Stimulated activated CD8-positive, alpha-beta memory T cell treated with anti-CD3 and anti-CD28 coated beads, Interleukin-15, amount 100 ng/mL, for 48 hours (primary cell): ENCODE measurements at regions not wholly inside any gene's neighbourhood (a gene's known extent, or its start where the extent isn't known, plus 50 kb on each side); places are given as distances from the start of the nearest gene placed in this dataset.

Experiments used
- DNase-seq, 2 donors: peaks; one replicate each; pipeline ENCODE4 v3.0.0-alpha.2; 2020; ENCODE audit warnings: low read depth in 2 of 2

DNA sequence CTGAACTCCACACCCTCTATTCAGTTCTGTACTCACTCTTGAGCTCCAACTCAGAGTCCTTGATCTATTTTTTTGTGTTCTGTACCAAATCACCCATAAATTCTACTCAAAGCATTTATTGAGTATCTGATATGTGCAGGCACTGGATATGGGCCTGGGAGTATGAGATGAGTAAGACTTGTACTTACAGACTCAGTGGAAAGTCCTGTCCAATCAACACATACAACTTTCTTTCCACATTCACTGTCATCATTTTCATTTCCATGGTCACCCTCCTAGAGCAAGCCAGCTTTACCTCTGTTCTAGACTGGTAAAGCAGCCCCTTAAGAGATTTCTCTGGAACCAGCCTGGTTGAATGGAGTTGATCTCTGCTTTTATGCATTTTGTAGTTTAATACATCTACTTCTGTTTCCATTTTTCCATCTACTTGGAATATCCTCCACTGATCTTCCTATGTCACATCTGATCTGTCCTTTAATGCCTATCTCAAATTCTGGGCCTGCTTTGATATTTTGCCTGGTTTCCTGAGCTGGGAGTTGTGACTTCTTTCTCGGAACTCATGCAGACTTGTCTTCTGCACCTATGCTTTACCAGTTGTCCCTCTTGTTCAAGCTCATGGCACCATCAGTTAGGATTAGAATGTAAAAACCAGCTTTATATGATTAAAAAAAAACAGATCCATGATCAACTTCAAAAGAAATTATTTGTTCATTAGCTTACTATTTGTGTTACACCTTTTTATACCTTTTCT, 96.9 kb upstream of the GLS start:
- no peak for DNase-seq

DNA sequence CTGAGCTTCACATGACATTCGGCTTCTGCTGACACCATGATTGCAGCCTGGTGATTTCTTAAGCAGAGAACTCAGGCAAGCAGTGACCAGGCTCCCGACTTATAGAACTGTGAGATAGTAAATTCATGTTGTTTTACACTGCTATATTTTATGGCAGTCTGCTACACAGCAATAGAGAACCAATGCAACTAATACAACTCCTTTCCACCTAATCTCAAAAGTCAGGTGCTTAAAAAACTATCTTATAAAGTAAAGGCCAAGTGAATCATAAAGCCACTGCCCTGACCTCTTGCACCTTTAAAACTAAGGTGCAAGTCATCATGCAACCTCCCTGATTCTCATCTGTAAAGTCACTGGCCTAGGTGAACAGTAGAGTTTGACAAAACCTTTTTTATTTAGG, 95.3 kb upstream of the GLS start:
- DNase-seq: no peak

DNA sequence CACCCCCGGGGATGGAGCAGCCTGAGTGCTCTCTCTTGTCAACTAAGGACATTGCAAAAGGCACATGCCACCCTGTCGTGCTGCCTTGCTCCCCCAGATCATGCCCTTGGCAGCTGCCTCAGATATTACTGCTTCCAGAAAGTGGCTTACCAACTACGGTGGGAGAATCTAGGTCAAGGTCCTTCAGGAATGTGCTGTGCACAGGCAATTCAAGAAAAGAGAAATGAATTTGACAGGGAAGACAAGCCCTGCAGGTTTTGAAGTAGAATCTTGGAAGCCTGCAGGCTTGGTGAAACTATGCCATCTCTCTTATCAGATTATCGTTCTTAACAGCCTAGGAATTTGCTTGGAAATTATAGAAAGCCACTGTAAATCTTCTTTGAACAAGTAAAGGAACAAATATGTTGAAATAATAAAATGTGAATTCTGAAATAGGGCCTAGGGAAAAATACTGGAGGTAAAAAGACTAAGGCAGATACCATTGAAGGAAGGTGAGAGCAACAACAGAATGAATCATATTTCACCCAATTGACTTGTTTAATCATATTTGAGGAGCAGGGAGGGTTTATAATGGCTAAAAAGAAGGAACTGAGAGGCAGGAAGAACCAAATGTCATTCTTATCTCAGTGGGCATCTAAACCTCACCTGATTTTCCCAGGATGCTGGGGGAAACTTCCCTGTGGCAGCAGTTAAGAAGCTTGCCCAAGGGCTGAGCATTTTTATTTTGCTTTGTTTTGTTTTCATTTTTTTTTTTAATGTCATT, 94.0 kb upstream of the GLS start:
- no peak for DNase-seq

DNA sequence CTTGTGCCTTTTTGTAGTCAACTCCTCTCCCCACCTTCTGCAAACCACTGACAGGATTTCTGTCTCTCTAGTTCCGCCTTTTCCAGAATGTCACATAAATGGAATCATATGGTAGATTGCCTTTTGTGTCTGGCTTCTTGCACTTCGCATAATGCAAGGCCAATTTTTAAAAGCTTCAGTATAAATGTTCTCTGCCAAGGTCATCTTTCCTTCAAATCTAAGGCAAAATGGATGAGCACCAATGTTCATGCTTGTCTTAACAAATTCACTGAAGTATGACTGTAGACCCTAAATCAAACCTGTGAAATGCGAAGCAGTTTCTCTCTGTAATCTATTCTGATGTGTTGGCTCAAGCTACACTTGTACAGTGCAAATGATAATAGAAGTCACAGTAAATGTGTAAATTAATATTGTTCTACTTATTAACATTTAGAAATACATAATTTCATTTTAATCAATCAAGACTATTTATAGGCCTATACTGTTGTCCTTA, 92.8 kb upstream of the GLS start:
- DNase-seq: no peak

DNA sequence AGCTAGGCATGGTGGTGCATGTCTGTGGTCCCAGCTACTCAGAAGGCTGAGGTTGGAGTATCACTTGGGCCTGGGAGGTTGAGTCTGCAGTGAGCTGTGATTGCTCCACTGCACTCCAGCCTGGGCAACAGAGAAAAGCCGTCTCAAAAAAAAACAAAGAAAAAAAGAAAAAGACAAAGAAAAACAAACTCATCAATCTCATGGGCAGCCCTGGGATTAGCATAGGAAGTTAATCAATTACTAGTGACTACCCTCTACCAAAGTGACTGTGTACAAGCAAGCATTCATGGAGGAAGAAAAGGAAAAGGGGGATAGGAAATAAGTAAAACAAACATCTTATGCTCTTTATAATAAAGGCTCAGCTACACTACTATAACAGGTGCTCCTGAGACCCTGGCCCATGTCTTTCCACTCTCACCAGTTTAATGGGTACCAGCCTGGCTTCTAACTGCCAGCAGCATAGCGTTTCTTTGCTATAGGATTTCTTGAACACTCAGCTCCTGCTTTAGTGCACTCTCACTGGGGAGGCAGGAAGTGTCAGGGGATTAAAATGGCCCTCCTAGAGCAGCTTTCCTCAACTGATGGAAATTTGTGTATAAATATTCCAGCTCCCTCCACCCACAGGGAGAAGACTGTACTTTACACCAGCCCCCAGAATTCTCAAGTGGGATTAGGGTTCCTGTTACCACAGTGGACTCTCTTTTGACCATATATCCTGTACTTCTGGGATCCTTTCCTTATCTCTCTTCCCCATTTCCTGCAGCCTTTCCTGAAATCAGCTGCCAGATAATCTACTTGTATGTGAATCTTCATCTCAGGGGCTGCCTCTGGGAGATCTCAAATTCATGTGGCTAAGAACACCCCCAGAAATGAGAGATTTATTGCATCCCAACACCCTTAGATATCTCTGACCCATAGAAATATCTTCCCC, 91.3 kb upstream of the GLS start:
- DNase-seq: no peak

DNA sequence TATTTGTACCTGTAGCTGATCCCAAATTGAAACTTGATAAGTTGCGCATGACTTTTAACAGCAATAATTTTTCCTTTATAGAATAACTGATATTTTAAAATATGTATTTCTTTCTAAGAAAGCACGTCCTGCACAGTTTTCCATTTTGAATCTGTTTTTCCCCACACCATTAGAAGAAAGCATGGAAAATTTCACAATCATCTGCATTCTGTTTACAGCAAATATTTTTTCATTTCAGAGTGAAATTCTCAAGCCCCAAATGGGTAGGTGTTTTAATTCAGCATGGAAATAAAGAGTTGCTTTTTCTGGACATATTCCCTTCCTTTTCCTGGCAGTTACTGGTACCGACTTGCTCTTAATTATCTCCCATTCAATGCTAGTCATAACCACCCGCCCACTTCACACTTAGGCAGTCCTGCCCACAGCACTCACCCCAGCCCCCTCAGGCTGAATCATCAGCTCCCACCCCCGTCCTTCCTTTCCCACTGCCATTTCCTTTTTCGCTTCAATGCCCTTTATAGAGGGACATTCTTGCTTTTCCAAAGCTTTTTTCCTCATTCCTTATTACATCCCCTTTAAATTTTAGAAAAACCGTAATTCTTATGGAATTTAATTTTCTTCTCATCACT, 89.2 kb upstream of the GLS start:
- peak; percentile 47 to 53 for DNase-seq

DNA sequence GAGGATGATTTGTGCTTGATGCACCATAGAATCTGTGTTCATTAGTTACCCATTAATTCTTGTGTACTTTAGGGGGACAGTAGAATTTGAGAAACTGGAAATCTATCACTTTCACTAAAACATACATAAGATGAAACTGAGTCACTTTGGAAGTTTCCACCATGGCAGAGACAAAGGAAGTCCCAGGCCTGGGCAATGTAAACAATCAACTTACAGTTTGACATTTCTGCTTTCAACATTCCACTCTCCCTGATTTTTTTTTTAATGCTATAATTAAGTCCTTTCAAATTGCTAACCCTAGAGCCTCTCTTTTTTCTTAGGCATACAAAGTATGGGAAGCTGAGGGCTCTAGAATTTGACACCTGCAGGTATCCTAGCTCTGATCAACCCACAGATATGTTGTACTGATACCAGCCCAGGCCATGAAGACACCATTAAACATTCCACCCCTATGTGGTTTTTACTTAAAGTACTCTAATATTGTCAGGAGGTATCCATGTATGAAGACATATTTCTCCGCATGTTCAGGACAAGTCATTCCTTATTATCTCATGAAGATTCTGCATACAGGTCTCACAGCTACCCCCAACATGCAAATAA, 88.5 kb upstream of the GLS start:
- no peak for DNase-seq

DNA sequence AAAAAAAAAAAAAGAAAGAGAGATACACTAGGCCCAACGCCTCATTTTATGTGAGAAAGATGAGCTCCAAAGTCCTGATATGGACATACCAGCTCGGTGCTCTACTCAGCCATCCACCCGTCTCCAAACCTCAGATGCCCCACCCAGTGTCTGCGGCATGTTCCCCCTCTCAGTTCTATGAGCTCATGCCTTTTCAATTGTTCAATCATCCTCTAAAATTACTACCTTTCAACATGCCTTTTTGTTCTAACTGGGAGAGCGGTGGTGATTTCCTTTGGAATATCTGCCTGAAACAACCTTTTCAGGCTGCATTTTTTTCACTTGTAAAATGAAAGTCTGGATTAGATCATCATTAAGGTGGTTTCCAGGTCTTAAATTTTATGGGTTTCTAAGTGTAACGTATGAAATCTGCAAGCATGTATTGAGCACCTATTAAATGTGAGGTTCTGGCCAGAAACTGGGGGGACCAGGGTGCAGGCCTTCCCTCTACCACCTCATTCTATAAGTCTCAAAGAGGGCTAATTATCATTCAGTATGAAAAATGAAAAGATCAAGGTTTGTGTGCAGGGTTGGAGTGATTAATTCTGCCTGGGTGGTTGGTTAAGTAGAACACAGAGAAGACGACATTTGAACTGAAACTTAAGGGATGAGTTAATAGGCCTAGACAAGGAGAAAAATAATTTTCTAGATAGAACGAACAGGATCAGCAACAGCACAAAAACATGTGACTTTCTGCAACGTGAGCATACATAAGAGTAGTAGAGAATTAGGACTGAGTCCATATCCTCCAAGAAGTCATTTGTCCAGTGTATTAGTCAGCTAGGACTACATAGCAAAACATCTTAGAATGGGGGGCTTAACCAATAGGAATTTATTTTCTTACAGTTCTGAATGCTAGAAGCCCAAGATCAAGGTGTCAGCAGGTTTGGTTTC, 87.4 kb upstream of the GLS start:
- DNase-seq: peak in 1 of 2 donors; percentile 20

DNA sequence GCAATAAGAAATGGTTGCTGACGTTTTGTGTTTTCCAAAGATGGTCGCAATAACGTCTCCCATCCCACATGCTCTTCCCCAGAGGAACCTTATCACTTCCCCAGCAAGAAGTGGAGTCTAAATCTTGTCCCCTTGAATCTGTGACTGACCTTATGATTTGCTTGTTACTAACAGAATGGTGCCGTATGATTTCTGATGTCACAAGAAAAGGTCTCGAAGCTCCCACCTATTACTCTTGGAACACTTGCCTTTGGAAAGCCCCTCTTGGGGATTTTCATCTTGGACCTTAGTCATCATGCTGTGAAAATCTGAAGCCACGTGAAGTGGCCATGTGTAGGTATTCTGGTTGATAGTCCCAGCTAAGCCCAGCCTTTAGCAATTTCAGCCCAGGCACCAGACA, 86.2 kb upstream of the GLS start:
- DNase-seq: peak in 1 of 2 donors; percentile 7

DNA sequence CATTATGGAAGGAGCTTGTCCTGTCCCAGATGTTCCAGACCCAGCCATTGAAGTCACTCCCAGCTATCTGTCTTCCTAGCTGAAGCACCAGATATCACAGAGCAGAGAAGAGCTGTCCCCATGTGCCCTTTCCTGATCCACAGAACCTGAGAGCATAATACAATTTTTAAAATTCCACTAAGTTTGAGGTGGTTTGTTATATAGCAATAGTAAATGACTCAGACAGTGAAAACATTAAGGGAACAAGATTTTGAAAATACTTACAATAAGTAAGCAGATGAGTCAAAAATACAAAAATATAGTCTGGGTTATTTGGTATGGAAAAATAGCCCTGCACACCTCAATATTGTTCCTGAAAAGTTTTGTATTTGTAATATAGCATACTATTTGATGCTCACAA, 85.8 kb upstream of the GLS start:
- no peak for DNase-seq

DNA sequence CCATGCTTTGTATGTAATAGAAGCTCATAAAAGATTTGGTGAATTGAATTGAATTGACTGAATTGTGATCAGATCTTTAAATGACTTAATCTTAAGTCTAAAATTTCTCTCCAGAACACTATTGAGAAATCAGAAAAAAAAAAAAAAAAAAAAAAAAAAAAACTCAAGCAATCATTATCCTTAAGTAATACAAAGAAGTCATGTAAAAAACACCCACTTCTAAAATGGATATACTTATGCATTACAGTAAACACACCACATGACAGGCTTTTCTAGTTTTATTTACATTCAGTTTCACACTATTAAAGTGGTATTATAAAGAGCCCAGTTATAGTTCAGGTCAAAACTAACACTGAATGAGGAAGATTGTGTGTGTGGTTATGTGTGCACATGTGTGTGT, 84.9 kb upstream of the GLS start:
- no peak for DNase-seq

DNA sequence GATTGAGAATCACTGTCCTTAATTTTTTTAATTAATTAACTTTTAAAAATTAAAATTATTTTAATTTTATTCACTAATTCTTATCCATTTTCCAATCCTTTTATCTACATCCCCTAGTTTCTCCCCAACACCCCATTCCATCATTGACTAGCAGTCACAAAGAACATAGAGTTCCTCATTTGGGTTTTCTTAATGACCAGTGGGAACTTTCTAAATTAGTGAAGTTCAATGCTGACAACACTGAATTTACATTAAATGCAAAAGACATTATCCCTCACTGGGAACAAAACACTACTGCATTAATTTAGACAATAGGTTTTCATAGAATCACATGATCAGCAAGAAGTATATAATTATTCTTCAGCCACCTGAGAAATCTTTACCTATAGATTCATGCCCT, 80.6 kb upstream of the GLS start:
- DNase-seq: no peak

DNA sequence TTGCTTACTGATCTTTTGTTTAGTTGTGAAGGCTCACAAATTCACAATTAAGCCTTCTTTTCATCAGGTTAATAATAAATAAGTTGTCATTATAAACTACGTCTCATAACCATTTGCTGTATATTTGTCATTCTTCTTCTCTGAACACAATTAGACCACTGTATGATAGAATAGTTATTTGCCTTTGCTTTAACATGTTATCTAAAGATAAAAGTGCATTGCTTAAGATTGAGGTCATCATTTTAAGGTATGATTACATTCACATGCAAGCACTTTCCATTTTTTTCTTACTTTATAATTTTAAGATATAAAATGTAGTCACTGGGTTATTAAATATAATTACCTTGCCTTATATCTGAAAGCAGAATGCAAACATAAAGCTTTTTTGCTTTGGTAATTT, 80.1 kb upstream of the GLS start:
- DNase-seq: no peak

DNA sequence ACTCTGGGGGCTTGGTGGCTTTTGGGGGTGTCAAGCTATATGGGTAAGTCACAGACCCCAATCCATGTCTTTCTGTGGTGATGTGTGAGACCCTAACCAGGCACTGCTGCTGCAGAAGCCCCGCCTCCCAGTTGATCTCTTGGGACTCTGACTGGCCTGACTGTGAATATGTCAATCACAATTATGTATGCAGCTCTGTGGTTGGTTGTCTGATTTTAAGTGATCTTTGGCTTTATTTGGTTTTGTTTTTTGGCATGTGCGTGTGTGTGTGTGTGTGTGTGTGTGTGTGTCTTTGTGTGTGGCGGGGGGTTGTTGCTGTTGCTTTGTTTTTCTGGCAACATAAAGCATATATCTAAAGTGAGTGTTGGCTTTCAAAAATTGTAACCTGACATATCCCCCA, 78.5 kb upstream of the GLS start:
- DNase-seq: no peak

DNA sequence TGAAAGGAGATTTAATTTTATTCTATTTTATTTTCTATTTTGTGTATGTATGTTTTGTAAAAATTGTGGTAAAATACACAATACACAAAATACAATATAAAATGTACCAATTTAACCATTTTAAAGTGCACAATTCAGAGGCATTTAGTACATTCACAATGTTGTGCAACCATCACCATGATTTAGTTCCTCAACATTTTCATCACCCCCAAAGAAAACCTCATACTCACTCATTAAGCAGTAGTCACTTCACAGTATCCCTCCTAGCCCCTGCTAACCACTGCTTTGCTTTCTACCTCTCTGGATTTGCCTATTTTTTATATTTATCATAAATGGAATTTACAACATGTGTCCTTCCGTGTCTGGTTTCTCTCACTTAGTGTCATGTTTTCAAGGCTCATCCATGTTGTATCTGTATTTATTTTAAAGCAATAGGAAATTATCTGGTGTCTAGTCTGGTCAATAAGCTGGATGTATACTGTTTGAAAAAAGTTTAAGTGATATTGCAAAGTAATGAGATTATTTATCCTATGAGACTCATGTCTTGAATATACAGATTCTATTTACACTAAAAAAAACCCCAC, 77.9 kb upstream of the GLS start:
- DNase-seq: no peak

DNA sequence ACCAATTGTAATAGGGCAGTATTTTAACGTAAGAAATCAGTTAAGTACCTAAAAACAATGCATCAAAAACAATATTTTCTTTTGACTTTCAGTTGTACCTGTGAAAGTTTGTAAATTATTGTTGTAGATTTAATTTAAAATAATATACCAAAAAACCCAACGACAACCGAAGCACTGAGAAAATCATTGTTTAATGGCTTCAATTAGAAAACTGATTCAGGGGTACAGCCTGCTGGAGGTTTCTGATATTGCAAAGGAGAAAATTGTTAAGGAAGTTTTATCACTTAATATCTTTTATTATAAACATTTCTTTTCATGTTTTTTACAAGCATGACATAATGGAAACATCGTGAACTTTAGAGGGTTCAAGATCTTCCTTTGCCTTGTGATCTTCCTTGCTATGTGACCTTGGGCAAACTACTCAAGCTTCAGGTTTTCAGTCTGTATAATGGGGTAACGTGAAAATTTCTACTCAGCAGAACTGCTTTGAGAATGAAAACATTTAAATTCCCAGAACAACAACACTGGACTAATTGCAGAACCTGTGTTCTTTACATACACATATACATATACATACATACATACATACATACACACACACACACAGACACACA, 76.3 kb upstream of the GLS start:
- DNase-seq: no peak

DNA sequence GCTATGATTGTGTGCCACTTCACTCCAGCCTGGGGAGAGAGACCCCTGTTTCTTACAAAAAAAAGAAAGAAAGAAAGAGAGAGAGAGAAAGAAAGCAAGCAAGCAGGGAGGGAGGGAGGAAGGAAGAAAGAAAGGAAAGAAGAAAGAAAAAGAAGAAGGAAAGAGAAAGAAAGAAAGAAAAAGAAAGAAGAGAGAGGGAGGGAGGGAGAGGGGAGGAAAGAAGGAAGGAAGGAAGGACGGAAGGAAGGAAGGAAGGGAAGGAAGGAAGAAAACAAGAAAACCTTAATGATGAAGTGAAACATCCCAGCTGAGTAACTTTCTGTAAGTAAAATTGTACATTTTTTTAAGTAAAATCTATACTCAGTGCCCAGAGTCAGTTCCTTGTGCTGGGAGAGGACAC, 75.5 kb upstream of the GLS start:
- no peak for DNase-seq

DNA sequence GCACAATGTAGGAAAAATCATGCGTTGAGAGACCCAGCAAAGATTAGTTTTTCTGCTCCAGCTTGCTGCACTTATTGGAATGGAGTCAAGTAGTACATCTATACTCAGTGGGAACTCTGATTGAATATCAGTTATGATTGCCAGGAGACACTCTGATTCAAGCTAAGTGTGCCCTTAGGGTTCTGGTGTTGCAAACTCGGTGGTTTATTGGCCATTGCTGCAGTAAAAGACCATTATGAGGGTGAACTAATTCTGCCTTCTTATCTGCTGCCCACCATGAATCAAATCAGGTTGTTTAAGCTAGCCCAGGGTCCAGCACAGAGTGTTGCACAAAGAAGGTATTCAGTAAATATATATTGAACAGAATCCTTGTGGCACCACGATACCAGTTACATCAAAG, 74.8 kb upstream of the GLS start:
- no peak for DNase-seq

DNA sequence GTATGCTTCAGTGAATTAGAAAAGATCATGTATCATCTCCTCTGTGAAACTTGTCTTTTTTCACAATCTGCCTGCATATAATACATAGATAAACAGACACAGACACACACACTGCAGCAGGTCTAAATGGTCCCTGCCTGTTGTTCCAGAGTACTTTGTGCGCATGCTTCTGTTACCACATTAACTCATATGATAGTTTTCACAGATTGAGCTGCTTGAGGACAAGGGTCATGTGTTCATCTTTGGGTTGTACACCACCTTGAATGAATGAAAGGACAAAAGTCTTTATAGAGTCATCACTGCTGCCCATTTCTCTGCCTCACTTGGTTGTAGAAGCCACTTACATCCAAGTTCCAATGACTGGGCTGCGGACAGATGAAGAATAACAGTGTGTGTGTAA, 72.7 kb upstream of the GLS start:
- DNase-seq: no peak
